Astrocyte of the cerebellum (primary cell): ENCODE measurements at regions not wholly inside any gene's neighbourhood (a gene's known extent, or its start where the extent isn't known, plus 50 kb on each side); places are given as distances from the start of the nearest gene placed in this dataset.

Source experiments
- DNase-seq: peaks from one replicate; pipeline ENCODE4 v3.0.0-alpha.2; 2011; ENCODE audit warnings: low read depth
- H3K4me3 ChIP-seq: 2 replicates; pipeline ENCODE4 v1.5.1; 2011; ENCODE audit warnings: mild to moderate bottlenecking, low read depth, low read length, moderate library complexity
- in situ Hi-C: cut with HindIII; loops from 2 replicates; pipeline ENCODE4 v1.10.0; 2017; ENCODE audit warnings: low sequenced_read_pairs
- TF ChIP-seq, protein P1 (sequence below): IDR thresholded peaks from 2 replicates; pipeline ENCODE4 v1.5.1; 2012; ENCODE audit warnings: low read length, low read depth, moderate library complexity, mild to moderate bottlenecking; ENCODE audit errors: missing control alignments

DNA sequence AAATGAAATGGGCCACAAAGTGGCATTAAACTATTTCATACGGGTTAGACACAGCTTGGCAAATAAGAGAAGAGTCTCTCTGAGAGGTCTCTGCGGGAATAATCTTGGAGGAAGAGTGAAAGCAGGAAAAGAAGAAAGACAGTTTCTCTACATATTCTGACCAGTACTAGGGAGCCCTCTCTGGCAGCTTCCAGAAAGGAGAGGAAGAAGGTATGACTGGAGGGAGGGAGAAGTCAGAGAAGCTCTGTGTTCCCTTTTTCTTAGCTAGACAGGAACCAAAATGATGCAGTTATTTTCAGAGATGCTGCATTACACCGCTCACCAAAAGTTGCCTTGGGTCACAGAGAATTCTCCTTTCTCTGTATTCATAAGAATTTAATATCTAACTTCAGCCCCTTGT lies 382.1 kb downstream of the KCNA4 start:
- no peak overlapping the region for H3K4me3 ChIP-seq
- in situ Hi-C loops = no loop called here
- no peak for DNase-seq
- TF ChIP-seq, protein P1, sequence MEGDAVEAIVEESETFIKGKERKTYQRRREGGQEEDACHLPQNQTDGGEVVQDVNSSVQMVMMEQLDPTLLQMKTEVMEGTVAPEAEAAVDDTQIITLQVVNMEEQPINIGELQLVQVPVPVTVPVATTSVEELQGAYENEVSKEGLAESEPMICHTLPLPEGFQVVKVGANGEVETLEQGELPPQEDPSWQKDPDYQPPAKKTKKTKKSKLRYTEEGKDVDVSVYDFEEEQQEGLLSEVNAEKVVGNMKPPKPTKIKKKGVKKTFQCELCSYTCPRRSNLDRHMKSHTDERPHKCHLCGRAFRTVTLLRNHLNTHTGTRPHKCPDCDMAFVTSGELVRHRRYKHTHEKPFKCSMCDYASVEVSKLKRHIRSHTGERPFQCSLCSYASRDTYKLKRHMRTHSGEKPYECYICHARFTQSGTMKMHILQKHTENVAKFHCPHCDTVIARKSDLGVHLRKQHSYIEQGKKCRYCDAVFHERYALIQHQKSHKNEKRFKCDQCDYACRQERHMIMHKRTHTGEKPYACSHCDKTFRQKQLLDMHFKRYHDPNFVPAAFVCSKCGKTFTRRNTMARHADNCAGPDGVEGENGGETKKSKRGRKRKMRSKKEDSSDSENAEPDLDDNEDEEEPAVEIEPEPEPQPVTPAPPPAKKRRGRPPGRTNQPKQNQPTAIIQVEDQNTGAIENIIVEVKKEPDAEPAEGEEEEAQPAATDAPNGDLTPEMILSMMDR = no peak

DNA sequence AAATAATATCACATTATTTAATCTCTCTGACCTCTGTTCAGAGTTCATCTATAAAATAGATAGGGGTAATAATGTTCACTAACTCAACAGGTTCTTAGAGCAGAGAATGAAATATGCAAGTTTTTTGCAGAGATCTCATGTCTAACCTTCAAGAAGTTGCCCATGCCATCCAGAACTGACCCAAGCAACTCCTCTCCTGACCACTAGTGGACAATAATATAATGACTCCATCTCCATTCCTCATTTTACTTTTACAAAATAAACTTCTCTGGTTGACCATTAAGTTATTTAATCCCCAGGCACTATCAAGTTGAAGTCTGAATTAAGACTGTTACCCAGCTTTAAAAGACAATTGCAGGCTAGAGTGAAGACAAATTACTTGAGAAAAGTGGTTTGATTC lies 382.6 kb downstream of the KCNA4 start:
- in situ Hi-C loops = no loop called here
- DNase-seq = no peak
- H3K4me3 ChIP-seq = no peak overlapping the region
- TF ChIP-seq, protein P1 = peak; percentile 46

- DNase-seq = no peak
- TF ChIP-seq, protein P1 = no peak
- in situ Hi-C loops = no loop called here
- no peak overlapping the region for H3K4me3 ChIP-seq
Observed at GRCh38 chr11:29629286-29629685, 387.5 kb downstream of the KCNA4 start.

DNA sequence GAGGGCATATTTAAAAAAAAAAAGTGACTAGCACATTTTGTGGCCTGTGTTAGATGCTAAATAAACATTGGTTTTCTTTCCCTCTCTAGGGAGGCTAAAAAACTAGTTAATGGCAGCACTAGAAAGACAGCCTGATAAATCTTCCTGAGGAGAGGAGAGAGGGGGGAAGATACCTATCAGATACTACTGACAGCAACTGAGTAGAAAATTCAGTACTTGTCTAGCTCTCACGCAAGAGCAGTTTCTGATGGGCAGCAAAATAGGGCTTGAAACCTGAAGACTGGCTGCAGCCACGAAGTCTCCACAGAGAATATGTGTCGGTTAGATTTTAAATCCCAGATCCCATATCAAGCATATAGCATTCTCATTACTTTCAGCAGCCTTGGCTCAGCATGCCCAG lies 388.2 kb downstream of the KCNA4 start:
- DNase-seq = no peak
- TF ChIP-seq, protein P1 = no peak
- in situ Hi-C loops = no loop called here
- no peak overlapping the region for H3K4me3 ChIP-seq

DNA sequence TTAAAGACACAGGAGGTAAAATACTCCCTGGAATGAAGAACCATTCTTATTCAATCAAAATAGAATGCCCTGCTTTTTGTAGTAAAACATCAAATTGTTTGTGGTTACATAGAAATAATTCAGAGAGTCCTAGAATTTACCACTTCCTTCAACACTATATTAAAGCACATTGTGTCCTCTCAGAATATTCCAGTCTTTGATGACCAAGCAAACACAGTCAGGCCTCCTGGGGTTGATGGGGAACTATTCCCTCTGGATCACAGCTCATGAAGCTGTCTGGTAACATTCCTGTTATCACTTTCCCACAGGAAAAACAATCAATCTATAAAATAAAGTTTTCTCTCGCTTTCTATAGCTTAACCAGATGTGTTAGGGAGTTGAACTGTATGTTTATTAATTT lies 389.3 kb downstream of the KCNA4 start:
- no peak overlapping the region for H3K4me3 ChIP-seq
- in situ Hi-C loops = no loop called here
- TF ChIP-seq, protein P1 = no peak
- no peak for DNase-seq

GRCh38 chr11:29623144-29623722 lies 393.6 kb downstream of the KCNA4 start:
- TF ChIP-seq, protein P1 = no peak
- in situ Hi-C loops = no loop called here
- no peak for DNase-seq
- H3K4me3 ChIP-seq = no peak overlapping the region
